Ureter (tissue), 1 donor: ENCODE measurements at regions not wholly inside any gene's neighbourhood (a gene's known extent, or its start where the extent isn't known, plus 50 kb on each side); places are given as distances from the start of the nearest gene placed in this dataset.
A peak's percentile ranks its signal among the peaks of the same experiment; 100 is the strongest.
"Not testable (repeated sequence)": the region's sequence is repeated elsewhere in the genome, so short reads cannot be mapped to it uniquely, and the experiment has no call there.

Experiments
- DNase-seq: peaks from one replicate; pipeline ENCODE4 v3.0.0-alpha.2; 2020; ENCODE audit warnings: low spot score
- donor health status: DM: yes; HTN: yes; CAD: no.

- no peak for DNase-seq
These were observed 90.0 kb downstream of the CD24 start for GRCh38 chr6:106884576-106884975.

GRCh38 chr6:106883808-106884262 lies 90.7 kb downstream of the CD24 start:
- no peak for DNase-seq

GRCh38 chr6:106882601-106883518 lies 91.7 kb downstream of the CD24 start:
- DNase-seq = peak; percentile 50

- no peak for DNase-seq
These were observed 92.4 kb downstream of the CD24 start for GRCh38 chr6:106882138-106882537.

GRCh38 chr6:106880952-106881351 lies 93.6 kb downstream of the CD24 start:
- no peak for DNase-seq

- no peak for DNase-seq
These were observed 98.7 kb downstream of the CD24 start for GRCh38 chr6:106875782-106876321.

GRCh38 chr6:106874481-106874880 lies 100.0 kb downstream of the CD24 start:
- DNase-seq = no peak

- no peak for DNase-seq
These were observed 102.5 kb downstream of the CD24 start for GRCh38 chr6:106872049-106872448.

GRCh38 chr6:106870824-106871717 lies 103.5 kb downstream of the CD24 start:
- no peak for DNase-seq

- no peak for DNase-seq
These were observed 104.5 kb downstream of the CD24 start for GRCh38 chr6:106870069-106870468.

- DNase-seq = no peak
These were observed 105.3 kb downstream of the CD24 start for GRCh38 chr6:106869203-106869602.

GRCh38 chr6:106866875-106867658 lies 107.5 kb downstream of the CD24 start:
- no peak for DNase-seq

- DNase-seq = no peak
These were observed 111.7 kb downstream of the CD24 start for GRCh38 chr6:106862858-106863257.

GRCh38 chr6:106860940-106861339 lies 113.6 kb downstream of the CD24 start:
- no peak for DNase-seq

- DNase-seq = peak; percentile 67
These were observed 115.9 kb downstream of the CD24 start for GRCh38 chr6:106858653-106859092.

GRCh38 chr6:106857771-106858652 lies 116.5 kb downstream of the CD24 start:
- no peak for DNase-seq

GRCh38 chr6:106857310-106857709 lies 117.2 kb downstream of the CD24 start:
- DNase-seq = not testable (repeated sequence)

GRCh38 chr6:106856227-106856874 lies 118.2 kb downstream of the CD24 start:
- DNase-seq = no peak

- DNase-seq = no peak
These were observed 119.4 kb downstream of the CD24 start for GRCh38 chr6:106855117-106855516.
